SK-N-SH (cell line): ENCODE measurements at regions not wholly inside any gene's neighbourhood (a gene's known extent, or its start where the extent isn't known, plus 50 kb on each side); places are given as distances from the start of the nearest gene placed in this dataset.

Experiments used
- CTCF ChIA-PET: fragments of 300-600, 350-600 bp; formaldehyde crosslinking; extraction: SDS; loops from one replicate; lab custom pipeline; 2021; lab: Yijun Ruan, JAX
- POLR2A ChIA-PET: fragments of 350-600 bp; sonication (Branson Sonifier 250); formaldehyde crosslinking; extraction: SDS; loops from one replicate; lab custom pipeline; 2020; ENCODE audit warnings: antibody characterized with exemption, inconsistent platforms; lab: Yijun Ruan, JAX
- DNase-seq: peaks from one replicate; pipeline ENCODE4 v3.0.0; 2012
- H2AFZ ChIP-seq: fragments of 200-600 bp; sonication (generic); 2 replicates; pipeline ENCODE4 v1.8.1; 2016; ENCODE audit warnings: antibody characterized with exemption, mild to moderate bottlenecking, low read depth
- H3F3A ChIP-seq: fragments of 200-600 bp; sonication (generic); replicated peaks from 2 replicates; pipeline ENCODE3; 2016; ENCODE audit warnings: antibody characterized with exemption, mild to moderate bottlenecking; ENCODE audit not compliant: insufficient read depth
- H3K27ac ChIP-seq, 2 experiments: fragments of 200-500 bp in 1 of 2; fragments of 200-600 bp in 1 of 2; sonication (Bioruptor generic) in 1 of 2; sonication (generic), shearing (Covaris generic) in 1 of 2; 2 replicates each; pipeline versions ENCODE4 v1.5.1 to v1.6.1; 2014 to 2016; ENCODE audit warnings: low read depth in 2 of 2, inconsistent platforms in 1 of 2, low read length in 1 of 2, mild to moderate bottlenecking in 1 of 2, mixed read lengths in 1 of 2
- H3K27me3 ChIP-seq: fragments of 200-600 bp; sonication (generic), shearing (Covaris generic); 2 replicates; pipeline ENCODE4 v1.6.1; 2016; ENCODE audit warnings: mixed run types; ENCODE audit not compliant: insufficient read depth
- H3K36me3 ChIP-seq, 2 experiments: fragments of 200-500 bp in 1 of 2; fragments of 200-600 bp in 1 of 2; sonication (Bioruptor generic) in 1 of 2; sonication (generic) in 1 of 2; replicated peaks in 1 of 2; 2 replicates each; pipeline versions ENCODE3 to v1.5.1; 2014 to 2016; ENCODE audit warnings: low read length in 1 of 2, mild to moderate bottlenecking in 1 of 2; ENCODE audit not compliant: insufficient read depth in 2 of 2, control insufficient read depth in 1 of 2
- H3K4me1 ChIP-seq, 2 experiments: fragments of 200-500 bp in 1 of 2; fragments of 200-600 bp in 1 of 2; sonication (Bioruptor generic) in 1 of 2; sonication (generic), shearing (Covaris generic) in 1 of 2; 2 replicates each; pipeline versions ENCODE4 v1.5.1 to v1.6.1; 2014 to 2016; ENCODE audit warnings: low read depth in 1 of 2, low read length in 1 of 2, mixed run types in 1 of 2; ENCODE audit not compliant: insufficient read depth in 2 of 2, control insufficient read depth in 1 of 2
- H3K4me2 ChIP-seq: fragments of 200-600 bp; sonication (generic), shearing (Covaris generic); 2 replicates; pipeline ENCODE4 v1.6.1; 2017; ENCODE audit warnings: mixed run types
- H3K4me3 ChIP-seq, 2 experiments: fragments of 200-500 bp in 1 of 2; fragments of 200-600 bp in 1 of 2; sonication (Bioruptor generic) in 1 of 2; sonication (generic), shearing (Covaris generic) in 1 of 2; 2 replicates each; pipeline versions ENCODE4 v1.5.1 to v1.8.1; 2014 to 2016; ENCODE audit warnings: low read depth in 2 of 2, inconsistent platforms in 1 of 2, low read length in 1 of 2, mild to moderate bottlenecking in 1 of 2, mixed read lengths in 1 of 2, moderate library complexity in 1 of 2
- H3K79me2 ChIP-seq: fragments of 200-600 bp; sonication (generic); 2 replicates; pipeline ENCODE4 v1.8.1; 2017; ENCODE audit warnings: mild to moderate bottlenecking; ENCODE audit not compliant: insufficient read depth
- H3K9ac ChIP-seq: fragments of 200-600 bp; sonication (generic); 2 replicates; pipeline ENCODE4 v1.6.1; 2017; ENCODE audit warnings: mixed run types
- H3K9me2 ChIP-seq: fragments of 200-600 bp; sonication (generic); 2 replicates; pipeline ENCODE4 v1.6.1; 2017; ENCODE audit warnings: mixed run types
- H3K9me3 ChIP-seq: fragments of 200-600 bp; sonication (generic); 2 replicates; pipeline ENCODE4 v1.6.1; 2017; ENCODE audit warnings: mixed run types, mild to moderate bottlenecking, moderate library complexity
- H4K20me1 ChIP-seq: fragments of 200-600 bp; sonication (generic); 2 replicates; pipeline ENCODE4 v1.6.1; 2017; ENCODE audit warnings: mild to moderate bottlenecking, mixed run types; ENCODE audit not compliant: insufficient read depth
- ELF1 ChIP-seq: IDR thresholded peaks from 2 replicates; pipeline ENCODE4 v1.4.0; 2012
- FOXM1 ChIP-seq: IDR thresholded peaks from 2 replicates; pipeline ENCODE4 v1.4.0; 2012; ENCODE audit warnings: low read depth, mild to moderate bottlenecking
- JUND ChIP-seq: IDR thresholded peaks from 2 replicates; pipeline ENCODE4 v1.4.0; 2012
- MEF2A ChIP-seq: IDR thresholded peaks from 2 replicates; pipeline ENCODE4 v1.4.0; 2012; ENCODE audit warnings: low read depth, borderline replicate concordance
- NFIC ChIP-seq: IDR thresholded peaks from 2 replicates; pipeline ENCODE4 v1.4.0; 2012; ENCODE audit warnings: borderline replicate concordance
- NRF1 ChIP-seq: IDR thresholded peaks from 2 replicates; pipeline ENCODE4 v1.6.1; 2012; ENCODE audit warnings: low read depth, mild to moderate bottlenecking, low read length
- RXRA ChIP-seq: IDR thresholded peaks from 2 replicates; pipeline ENCODE4 v1.4.0; 2012; ENCODE audit warnings: low read depth, mild to moderate bottlenecking, borderline replicate concordance
- TAF1 ChIP-seq: IDR thresholded peaks from 2 replicates; pipeline ENCODE4 v1.6.1; 2012; ENCODE audit warnings: low read depth, mild to moderate bottlenecking, low read length, moderate library complexity, borderline replicate concordance
- TCF12 ChIP-seq: IDR thresholded peaks from 2 replicates; pipeline ENCODE4 v1.4.0; 2012
- YY1 ChIP-seq: IDR thresholded peaks from 2 replicates; pipeline ENCODE4 v1.4.0; 2012; ENCODE audit warnings: low read depth, mild to moderate bottlenecking
- ZBTB33 ChIP-seq: IDR thresholded peaks from 2 replicates; pipeline ENCODE4 v1.4.0; 2012; ENCODE audit warnings: low read depth, borderline replicate concordance
- WGBS: methylation state at CpG from one replicate; pipeline ENCODE4 v1.1.6; 2017; ENCODE audit warnings: low lambda C conversion rate; 5-methylcytosine and 5-hydroxymethylcytosine counted together
- TF ChIP-seq, protein P1 (sequence below): IDR thresholded peaks from 2 replicates; pipeline ENCODE4; 2012
- TF ChIP-seq, protein P2 (sequence below): IDR thresholded peaks from 2 replicates; pipeline ENCODE4 v1.4.0; 2012; ENCODE audit warnings: low read depth, borderline replicate concordance
- TF ChIP-seq, protein P3 (sequence below): fragments of 200-600 bp; sonication (generic); IDR thresholded peaks from 2 replicates; pipeline ENCODE4 v1.6.1; 2017; ENCODE audit warnings: antibody characterized with exemption, mild to moderate bottlenecking, moderate library complexity
- TF ChIP-seq, protein P4 (sequence below): fragments of 150-350 bp; IDR thresholded peaks from 2 replicates; pipeline ENCODE4 v1.6.1; 2017; ENCODE audit warnings: antibody characterized with exemption, low read length, low read depth, borderline replicate concordance

GRCh38 chr15:63452552-63453136, 51.7 kb upstream of the USP3 start:
- no peak for DNase-seq
- Histone ChIP-seq H3K79me2 (no peaks in the 10 kb centered on the region), H3K9me2 (no peaks in the 10 kb centered on the region), H3K4me2 (no peak overlapping the region), H4K20me1 (no peaks in the 10 kb centered on the region), H2AFZ (no peak overlapping the region), H3K4me3 (no peak overlapping the region), H3F3A (no peaks in the 10 kb centered on the region), H3K27me3 (no peaks in the 10 kb centered on the region), H3K36me3 (no peaks in the 10 kb centered on the region), H3K9ac (no peak overlapping the region), H3K27ac (no peak overlapping the region), H3K9me3 (no peaks in the 10 kb centered on the region), H3K4me1 (peaks cover 0 to 9% of the 10 kb centered on the region in 2 experiments; a peak in 2 of 4 replicates)
- ChIA-PET POLR2A (no interaction called here), CTCF (no interaction called here)
- WGBS = 98% methylated on average over 6 of the region's 6 CpGs
- TF ChIP-seq, protein P1, sequence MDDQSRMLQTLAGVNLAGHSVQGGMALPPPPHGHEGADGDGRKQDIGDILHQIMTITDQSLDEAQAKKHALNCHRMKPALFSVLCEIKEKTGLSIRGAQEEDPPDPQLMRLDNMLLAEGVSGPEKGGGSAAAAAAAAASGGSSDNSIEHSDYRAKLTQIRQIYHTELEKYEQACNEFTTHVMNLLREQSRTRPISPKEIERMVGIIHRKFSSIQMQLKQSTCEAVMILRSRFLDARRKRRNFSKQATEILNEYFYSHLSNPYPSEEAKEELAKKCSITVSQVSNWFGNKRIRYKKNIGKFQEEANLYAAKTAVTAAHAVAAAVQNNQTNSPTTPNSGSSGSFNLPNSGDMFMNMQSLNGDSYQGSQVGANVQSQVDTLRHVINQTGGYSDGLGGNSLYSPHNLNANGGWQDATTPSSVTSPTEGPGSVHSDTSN = no peak
- TF ChIP-seq FOXM1 = no peak
- no peak for TF ChIP-seq ELF1

DNA sequence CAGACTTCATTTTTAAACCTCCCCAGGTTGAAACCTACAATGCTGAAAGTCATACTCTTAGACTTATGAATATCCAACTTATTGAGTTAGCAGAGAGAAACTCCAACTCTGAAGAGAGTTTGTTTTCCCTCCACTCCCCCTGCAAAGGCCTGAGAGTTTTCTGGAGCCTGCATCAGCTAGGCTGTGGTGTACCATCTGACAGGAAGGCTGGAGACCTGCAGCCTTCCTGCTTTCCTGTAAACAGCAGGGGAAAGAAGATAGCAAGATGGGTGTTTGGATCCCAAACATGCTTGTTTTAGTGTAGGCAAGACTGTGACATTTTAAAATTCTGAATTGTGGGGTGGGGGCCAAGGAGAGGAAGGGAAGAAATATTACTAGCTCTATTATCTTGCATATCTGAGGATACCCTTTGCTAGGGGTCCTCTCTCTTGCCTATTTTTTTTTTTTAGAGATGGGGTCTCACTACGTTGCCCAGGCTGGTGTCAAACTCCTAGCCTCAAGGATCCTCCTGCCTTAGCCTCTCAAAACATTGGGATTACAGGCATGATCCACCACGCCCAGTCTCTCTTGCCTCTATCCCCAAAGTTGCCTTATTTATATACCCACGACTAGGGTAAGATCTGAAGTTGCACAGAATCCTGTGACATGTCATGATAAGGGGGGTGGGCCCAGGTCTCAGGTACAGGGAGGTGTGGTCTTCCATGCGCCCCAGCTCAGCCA, 51.0 kb upstream of the USP3 start:
- no peak overlapping the region for H3K4me3 ChIP-seq
- ChIA-PET CTCF (interaction anchor here (1.9 kb wide), 1 partner anchor 13 kb away, joined by 6 read pairs; no protein-coding TSS in a partner anchor), POLR2A (no interaction called here)
- no peaks in the 10 kb centered on the region for H3K79me2 ChIP-seq
- H3K9me2 ChIP-seq = no peaks in the 10 kb centered on the region
- no peak for DNase-seq
- TF ChIP-seq, protein P2, sequence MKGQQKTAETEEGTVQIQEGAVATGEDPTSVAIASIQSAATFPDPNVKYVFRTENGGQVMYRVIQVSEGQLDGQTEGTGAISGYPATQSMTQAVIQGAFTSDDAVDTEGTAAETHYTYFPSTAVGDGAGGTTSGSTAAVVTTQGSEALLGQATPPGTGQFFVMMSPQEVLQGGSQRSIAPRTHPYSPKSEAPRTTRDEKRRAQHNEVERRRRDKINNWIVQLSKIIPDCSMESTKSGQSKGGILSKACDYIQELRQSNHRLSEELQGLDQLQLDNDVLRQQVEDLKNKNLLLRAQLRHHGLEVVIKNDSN = no peak
- TF ChIP-seq, protein P3, sequence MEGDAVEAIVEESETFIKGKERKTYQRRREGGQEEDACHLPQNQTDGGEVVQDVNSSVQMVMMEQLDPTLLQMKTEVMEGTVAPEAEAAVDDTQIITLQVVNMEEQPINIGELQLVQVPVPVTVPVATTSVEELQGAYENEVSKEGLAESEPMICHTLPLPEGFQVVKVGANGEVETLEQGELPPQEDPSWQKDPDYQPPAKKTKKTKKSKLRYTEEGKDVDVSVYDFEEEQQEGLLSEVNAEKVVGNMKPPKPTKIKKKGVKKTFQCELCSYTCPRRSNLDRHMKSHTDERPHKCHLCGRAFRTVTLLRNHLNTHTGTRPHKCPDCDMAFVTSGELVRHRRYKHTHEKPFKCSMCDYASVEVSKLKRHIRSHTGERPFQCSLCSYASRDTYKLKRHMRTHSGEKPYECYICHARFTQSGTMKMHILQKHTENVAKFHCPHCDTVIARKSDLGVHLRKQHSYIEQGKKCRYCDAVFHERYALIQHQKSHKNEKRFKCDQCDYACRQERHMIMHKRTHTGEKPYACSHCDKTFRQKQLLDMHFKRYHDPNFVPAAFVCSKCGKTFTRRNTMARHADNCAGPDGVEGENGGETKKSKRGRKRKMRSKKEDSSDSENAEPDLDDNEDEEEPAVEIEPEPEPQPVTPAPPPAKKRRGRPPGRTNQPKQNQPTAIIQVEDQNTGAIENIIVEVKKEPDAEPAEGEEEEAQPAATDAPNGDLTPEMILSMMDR = no peak
- TF ChIP-seq NRF1 = no peak
- no peak for TF ChIP-seq TCF12
- no peak for TF ChIP-seq JUND
- TF ChIP-seq MEF2A = no peak
- no peak for TF ChIP-seq ZBTB33
- no peak for TF ChIP-seq TAF1
- TF ChIP-seq, protein P4, sequence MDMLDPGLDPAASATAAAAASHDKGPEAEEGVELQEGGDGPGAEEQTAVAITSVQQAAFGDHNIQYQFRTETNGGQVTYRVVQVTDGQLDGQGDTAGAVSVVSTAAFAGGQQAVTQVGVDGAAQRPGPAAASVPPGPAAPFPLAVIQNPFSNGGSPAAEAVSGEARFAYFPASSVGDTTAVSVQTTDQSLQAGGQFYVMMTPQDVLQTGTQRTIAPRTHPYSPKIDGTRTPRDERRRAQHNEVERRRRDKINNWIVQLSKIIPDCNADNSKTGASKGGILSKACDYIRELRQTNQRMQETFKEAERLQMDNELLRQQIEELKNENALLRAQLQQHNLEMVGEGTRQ = no peak
- TF ChIP-seq YY1 = no peak
- TF ChIP-seq NFIC = no peak
- no peak for TF ChIP-seq RXRA
- no peaks in the 10 kb centered on the region for H3K9me3 ChIP-seq
- peaks cover 0 to 8% of the 10 kb centered on the region in 2 experiments; a peak in 2 of 4 replicates for H3K4me1 ChIP-seq
- H3K4me2 ChIP-seq = no peak overlapping the region
- H3K36me3 ChIP-seq = no peaks in the 10 kb centered on the region
- WGBS = 70% methylated on average over 4 of the region's 4 CpGs
- H3K27me3 ChIP-seq = no peaks in the 10 kb centered on the region
- H3K9ac ChIP-seq = no peak overlapping the region
- no peak overlapping the region for H2AFZ ChIP-seq
- no peaks in the 10 kb centered on the region for H4K20me1 ChIP-seq
- no peaks in the 10 kb centered on the region for H3F3A ChIP-seq
- H3K27ac ChIP-seq = no peak overlapping the region
